ENCODE measurements at regions not wholly inside any gene's neighbourhood (a gene's known extent, or its start where the extent isn't known, plus 50 kb on each side); places are given as distances from the start of the nearest gene placed in this dataset.

DNA sequence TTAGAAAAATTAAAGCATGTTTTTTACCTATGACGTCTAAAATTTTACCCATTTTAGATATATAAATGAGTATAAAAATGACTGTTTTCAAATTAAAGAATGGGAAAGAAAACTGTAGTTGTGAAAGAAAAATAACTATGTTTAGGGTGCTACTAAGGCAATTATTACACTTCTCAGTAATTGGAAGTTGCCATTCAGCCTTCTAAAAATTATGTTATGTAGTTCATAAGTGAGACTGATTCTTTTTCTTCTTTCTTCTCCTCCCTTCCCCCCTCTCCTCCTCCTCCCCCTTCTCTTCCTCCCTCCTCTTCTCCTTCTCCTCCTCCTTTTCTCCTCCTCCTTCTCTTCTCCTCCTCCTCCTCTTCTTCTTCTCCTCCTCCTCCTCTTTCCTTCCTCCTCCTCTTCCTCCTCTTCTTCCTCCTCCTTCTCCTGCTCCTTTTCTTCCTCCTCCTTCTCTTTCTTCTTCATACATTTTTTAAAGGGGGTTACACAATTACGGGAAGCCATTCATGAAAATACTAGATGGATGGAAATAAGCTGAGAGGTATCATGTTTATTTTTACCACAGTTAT is 223.6 kb downstream of the CETN3 start:
- DNase-seq: no peak

GRCh38 chr5:90184764-90185163 is 224.8 kb downstream of the CETN3 start:
- no peak for DNase-seq

- no peak for DNase-seq
Measured at GRCh38 chr5:90182726-90183125, 226.8 kb downstream of the CETN3 start.

- no peak for DNase-seq
Measured at GRCh38 chr5:90174236-90174635, 235.3 kb downstream of the CETN3 start.

- no peak for DNase-seq
Measured at GRCh38 chr5:90173299-90174030, 236.1 kb downstream of the CETN3 start.

DNA sequence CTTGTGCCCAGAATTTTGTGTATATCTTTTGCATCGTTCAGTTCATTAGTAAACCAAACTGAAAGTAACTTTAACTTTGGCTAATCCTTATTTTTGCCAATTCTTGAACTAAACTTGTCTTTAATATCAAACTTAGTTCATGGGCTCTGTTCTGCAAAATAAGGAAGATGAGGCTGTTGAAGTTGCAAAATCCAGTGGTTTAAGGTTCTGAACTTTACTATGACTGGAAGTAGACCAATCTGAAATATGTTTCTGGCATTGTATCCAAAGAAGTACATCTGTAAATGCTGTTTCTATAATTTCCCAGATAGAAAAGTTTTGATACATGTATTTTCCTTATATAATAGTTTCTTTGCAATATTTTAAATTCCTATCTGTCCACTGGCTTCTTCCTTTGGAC is 238.1 kb downstream of the CETN3 start:
- no peak for DNase-seq

DNA sequence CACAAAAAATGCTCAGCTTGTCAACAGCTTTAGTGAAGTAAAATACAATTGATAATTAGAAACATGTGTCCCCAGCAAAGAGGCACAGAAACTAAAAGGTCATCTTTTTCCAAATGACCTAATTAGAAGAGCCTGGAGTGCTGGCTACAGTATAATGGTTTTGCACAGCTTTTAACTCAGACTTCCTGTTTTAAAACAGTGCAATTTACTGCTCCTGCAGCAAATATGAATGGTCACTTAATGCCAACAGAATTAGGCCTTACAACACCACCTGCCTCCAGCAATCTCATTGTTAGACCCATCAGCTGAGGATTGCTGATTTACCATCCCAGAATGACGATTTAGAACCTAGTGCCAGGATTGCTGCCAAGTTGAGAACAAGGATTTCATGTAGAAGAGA is 239.3 kb downstream of the CETN3 start:
- no peak for DNase-seq

GRCh38 chr5:90169078-90169477 is 240.5 kb downstream of the CETN3 start:
- DNase-seq: no peak

DNA sequence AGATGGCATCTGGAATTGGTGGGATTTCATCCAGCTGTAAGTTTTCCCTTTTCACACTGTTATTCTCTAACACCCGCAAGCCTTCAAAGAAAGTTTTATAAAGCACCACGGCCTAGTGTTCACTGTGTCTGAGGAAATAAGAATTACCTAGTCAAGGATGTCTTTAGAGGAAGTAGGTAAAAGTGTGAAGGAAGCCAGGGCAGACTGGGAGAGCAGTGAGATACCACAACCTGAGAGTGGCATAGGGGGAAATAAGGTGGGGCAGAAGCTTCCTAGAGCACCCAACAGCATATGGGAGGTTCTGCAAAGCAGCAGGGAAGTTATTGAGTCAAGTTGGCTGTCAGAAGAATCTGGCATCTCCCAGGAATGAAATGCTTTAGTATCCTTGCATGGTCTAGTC is 241.2 kb downstream of the CETN3 start:
- no peak for DNase-seq

DNA sequence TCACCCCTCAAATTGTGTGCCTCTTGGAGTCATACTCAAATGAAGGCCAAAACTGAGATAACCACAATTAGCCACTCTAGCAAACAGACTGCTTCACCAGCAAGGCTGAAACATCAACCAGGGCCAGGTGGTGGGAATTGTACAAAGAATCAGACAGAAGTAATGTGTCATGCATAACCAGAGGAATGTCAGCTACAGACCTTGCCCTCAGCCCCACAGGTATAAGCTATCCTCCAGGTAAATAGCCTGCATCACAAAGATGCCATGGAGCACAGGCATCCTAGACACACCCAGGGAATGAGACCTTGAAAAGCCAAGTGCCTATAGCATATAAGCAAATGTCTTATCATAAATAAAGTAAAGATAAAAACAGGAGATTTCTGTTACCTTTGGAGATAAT is 242.7 kb downstream of the CETN3 start:
- DNase-seq: no peak

DNA sequence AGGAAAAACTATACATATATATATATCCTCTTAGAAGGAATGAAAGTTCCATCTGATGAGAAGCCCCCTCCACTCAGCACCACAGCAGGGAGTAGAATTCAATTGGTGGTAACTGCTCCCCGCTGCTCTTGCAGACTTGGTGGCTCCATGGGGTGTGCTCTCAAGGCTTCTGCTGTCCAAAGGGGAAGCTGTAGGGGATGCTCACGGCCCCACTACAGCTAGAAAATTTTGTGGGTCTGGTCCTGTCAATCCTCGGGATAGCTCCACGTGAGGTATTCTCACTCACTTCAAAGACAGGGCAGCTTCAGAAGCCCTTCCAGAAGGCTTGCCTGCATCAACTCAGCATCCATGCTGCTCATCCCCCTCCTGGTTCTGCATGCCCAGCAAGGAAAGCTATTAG is 247.2 kb downstream of the CETN3 start:
- DNase-seq: no peak

DNA sequence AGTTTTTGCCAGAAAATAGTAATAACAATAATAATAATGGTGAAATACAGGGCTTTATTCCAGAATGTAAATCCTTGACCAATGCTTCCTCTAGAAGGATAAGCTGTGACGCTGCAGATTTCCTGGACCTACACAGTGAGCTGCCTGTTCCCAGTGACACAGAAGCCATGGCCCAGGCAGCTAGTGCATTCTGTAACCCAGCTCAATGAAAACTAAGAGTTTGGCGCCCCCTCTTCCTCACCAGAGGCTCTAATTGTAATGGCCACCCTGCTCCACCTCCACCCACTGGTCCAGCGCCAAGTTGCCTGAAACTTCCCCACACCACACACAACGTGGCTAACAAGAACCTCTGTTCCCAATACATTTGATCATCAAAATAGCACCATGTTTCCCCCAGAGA is 248.1 kb downstream of the CETN3 start:
- DNase-seq: no peak

GRCh38 chr5:90158131-90158530 is 251.4 kb downstream of the CETN3 start:
- DNase-seq: no peak

- no peak for DNase-seq
Measured at GRCh38 chr5:90153031-90153430, 256.5 kb downstream of the CETN3 start.

DNA sequence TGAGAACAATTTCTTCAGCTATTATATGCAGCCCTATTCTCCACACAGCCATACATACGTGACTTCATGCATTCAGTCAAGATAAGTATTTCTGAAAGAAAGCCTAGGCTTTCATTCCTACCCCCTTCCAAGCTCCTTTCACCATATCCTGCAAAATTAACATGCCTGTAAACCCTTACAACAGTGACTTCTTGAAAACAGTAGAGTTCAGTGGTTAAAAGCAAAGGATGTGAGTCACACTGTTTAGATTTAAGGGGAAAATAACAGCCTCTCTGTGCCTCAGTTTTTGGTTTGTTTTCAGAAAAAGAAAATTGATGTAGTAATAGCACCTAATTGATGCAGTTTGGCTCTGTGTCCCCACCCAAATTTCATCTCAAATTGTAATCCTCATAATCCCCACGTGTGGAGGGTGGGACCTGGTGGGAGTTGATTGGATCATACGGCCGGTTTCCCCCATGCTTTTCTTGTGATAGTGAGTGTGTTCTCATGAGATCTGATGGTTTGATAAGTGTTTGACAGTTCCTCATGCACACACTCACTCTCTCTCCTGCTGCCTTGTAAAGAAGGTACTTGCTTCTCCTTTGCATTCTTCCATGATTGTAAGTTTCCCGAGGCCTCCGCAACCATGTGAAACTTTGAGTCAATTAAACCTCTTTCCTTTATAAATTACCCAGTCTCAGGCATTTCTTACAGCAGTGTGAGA is 264.8 kb downstream of the CETN3 start:
- no peak for DNase-seq

DNA sequence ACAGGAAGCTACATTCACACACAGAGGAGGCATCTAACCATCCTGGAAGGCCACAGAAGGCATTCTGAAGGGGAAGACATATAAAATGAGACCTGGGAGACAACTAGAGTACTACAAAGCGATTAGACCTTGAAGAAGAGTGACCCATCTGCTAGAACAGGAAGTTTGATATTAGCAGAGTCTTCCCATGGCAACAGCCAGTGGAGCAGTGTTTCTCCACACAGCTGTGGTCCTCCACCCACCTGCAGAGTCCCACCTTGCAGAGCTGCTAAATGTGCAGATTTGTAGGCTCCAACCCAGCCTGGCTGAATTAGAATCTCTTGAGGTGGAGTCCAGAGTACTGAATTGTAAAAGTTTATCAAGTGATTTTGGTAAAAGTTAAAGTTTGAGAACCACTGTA is 267.0 kb downstream of the CETN3 start:
- DNase-seq: no peak

DNA sequence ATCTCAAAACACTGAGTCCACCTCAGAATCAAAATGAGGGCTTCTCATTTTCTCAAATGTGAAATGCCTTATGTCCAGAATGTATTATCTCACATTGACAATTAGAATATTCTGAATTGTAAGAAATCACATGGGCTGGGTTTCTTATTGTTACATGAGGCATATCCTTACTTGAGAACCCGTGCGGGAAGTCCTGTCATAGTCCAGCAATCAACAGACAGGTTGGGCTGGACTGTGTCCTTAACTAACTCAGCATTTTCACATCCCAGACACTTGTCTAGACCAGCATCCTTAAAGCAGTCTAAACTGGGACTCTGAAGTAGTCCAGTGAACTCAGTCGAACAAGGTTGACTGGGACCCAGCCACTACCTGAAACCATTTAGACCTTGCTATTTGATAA is 267.6 kb downstream of the CETN3 start:
- no peak for DNase-seq

GRCh38 chr5:90136952-90137528 is 272.5 kb downstream of the CETN3 start:
- DNase-seq: no peak

GRCh38 chr5:90135779-90136378 is 273.7 kb downstream of the CETN3 start:
- DNase-seq: no peak

GRCh38 chr5:90134892-90135291 is 274.7 kb downstream of the CETN3 start:
- DNase-seq: no peak

DNA sequence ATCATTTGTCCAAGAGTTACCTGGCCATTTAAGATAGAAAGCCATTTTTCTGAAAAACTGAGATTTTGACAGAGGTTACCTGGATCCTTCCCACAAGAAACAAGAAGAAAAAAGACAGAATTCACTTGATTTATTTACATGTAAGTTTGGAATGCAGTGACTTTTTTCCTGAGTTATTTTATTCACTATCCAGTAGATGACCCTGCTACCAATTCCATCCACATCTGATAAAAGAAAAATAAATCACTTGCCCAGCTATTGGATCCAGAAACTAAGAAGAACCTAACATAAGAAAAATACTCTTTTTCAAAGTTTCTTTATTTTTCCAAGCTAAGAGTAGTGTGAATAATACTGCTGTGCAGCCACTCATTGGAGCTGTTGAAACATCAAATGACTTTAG is 275.2 kb downstream of the CETN3 start:
- DNase-seq: no peak

DNA sequence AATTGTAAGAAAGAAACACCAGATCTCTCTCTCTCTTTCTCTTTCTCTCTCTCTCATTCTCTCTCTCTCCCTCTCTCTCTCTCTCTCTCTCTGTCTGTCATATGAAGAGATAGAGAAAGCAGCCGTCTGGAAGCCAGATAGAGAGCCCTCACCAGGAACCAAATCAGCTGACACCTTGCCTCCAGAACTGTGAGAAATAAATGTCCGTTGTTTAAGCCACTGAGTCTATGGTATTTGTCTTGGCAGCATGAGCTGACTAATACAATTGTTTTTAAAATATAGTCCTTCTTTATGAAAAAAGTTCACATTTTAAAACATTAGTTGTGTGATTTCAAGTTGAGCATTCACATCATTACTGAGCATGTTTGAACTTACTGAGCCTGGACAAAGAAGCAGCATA is 275.6 kb downstream of the CETN3 start:
- DNase-seq: no peak

DNA sequence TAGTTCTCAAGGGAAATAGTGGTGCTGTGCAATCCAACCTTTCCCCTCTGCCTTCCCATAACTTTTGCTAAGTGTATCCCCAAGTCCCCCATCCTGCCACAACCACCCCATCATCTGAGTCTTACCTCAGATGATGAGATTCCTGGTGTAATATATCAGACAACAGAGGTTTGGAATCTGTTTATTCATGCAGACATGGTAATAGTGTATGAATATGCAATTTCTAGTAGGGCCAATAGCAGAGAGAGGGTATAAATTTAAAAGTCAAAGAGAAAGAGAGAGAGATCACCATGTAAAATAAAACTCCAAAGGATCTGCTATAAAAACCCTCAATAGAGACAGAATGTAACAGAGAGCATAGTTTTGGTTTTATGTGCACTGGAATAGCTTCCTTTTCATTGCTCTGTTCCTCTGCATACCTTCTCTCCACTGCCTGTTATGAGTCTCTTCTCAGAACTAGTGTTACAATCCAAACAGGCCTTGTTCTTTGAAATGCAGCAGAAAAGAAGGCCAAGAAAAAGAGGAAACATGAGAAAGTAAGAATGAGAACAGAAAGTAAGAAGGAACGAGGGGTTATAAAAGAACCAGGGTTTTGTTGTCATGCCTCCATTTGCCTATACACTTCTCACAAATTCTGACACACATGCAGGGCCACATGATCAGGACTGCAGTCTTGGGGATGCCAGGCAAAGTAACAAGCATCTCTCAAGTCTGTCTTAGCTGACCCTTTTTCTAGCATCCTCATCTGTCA is 278.0 kb downstream of the CETN3 start:
- no peak for DNase-seq

Measured in effector CD4-positive, alpha-beta T cell (primary cell).